Amniotic epithelial cell (primary cell): ENCODE measurements at regions not wholly inside any gene's neighbourhood (a gene's known extent, or its start where the extent isn't known, plus 50 kb on each side); places are given as distances from the start of the nearest gene placed in this dataset.

Source experiments
- DNase-seq: peaks from one replicate; pipeline ENCODE4 v3.0.0-alpha.2; 2010; ENCODE audit warnings: low read depth

GRCh38 chr4:74642006-74642405 is 152.3 kb downstream of the BTC start:
- no peak for DNase-seq

- DNase-seq = no peak
Measured at GRCh38 chr4:74649193-74649592, 145.1 kb downstream of the BTC start.

GRCh38 chr4:74651198-74651597 is 143.1 kb downstream of the BTC start:
- no peak for DNase-seq

- no peak for DNase-seq
Measured at GRCh38 chr4:74653331-74654229, 140.7 kb downstream of the BTC start.

- DNase-seq = peak; percentile 90
Measured at GRCh38 chr4:74654230-74654681, 140.1 kb downstream of the BTC start.

- no peak for DNase-seq
Measured at GRCh38 chr4:74656596-74656995, 137.7 kb downstream of the BTC start.

- DNase-seq = no peak
Measured at GRCh38 chr4:74658116-74658515, 136.2 kb downstream of the BTC start.

- peak; percentile 99 for DNase-seq
Measured at GRCh38 chr4:74659576-74660411, 134.5 kb downstream of the BTC start.

- DNase-seq = no peak
Measured at GRCh38 chr4:74660866-74661265, 133.5 kb downstream of the BTC start.

GRCh38 chr4:74661427-74662201 is 132.7 kb downstream of the BTC start:
- DNase-seq = no peak

GRCh38 chr4:74663631-74664030 is 130.7 kb downstream of the BTC start:
- DNase-seq = no peak

- no peak for DNase-seq
Measured at GRCh38 chr4:74665346-74665745, 129.0 kb downstream of the BTC start.

GRCh38 chr4:74665876-74666275 is 128.4 kb downstream of the BTC start:
- DNase-seq = no peak

- DNase-seq = no peak
Measured at GRCh38 chr4:74667438-74667837, 126.9 kb downstream of the BTC start.

- DNase-seq = no peak
Measured at GRCh38 chr4:74667944-74668343, 126.4 kb downstream of the BTC start.

- DNase-seq = no peak
Measured at GRCh38 chr4:74669702-74670101, 124.6 kb downstream of the BTC start.

- DNase-seq = no peak
Measured at GRCh38 chr4:74670583-74670982, 123.7 kb downstream of the BTC start.

- peak; percentile 65 for DNase-seq
Measured at GRCh38 chr4:74671080-74671698, 123.1 kb downstream of the BTC start.

GRCh38 chr4:74674750-74675149 is 119.6 kb downstream of the BTC start:
- no peak for DNase-seq

- DNase-seq = peak; percentile 69
Measured at GRCh38 chr4:74675673-74676279, 118.5 kb downstream of the BTC start.
